IMR-90 (cell line): ENCODE measurements at regions not wholly inside any gene's neighbourhood (a gene's known extent, or its start where the extent isn't known, plus 50 kb on each side); places are given as distances from the start of the nearest gene placed in this dataset.

Experiments
- CEBPB ChIP-seq: IDR thresholded peaks from 2 replicates; pipeline ENCODE4 v1.6.1; 2012; ENCODE audit warnings: low read depth, low read length, improper control_type of control experiment
- CTCF ChIP-seq: conservative IDR thresholded peaks from 2 replicates; pipeline ENCODE4 v1.5.1; 2012; ENCODE audit warnings: mild to moderate bottlenecking, low read depth, low read length, improper control_type of control experiment
- MAFK ChIP-seq: IDR thresholded peaks from 2 replicates; pipeline ENCODE4 v1.6.1; 2012; ENCODE audit warnings: low read depth, low read length, improper control_type of control experiment
- MXI1 ChIP-seq: IDR thresholded peaks from 2 replicates; pipeline ENCODE4 v1.6.1; 2012; ENCODE audit warnings: low read depth, mild to moderate bottlenecking, low read length, moderate library complexity, borderline replicate concordance
- POLR2A ChIP-seq: IDR thresholded peaks from 2 replicates; pipeline ENCODE4 v1.6.1; 2012; ENCODE audit warnings: mild to moderate bottlenecking, low read depth, low read length
- RAD21 ChIP-seq: IDR thresholded peaks from 2 replicates; pipeline ENCODE4 v1.6.1; 2012; ENCODE audit warnings: low read length, improper control_type of control experiment
- TF ChIP-seq, protein P1 (sequence below): fragments of 150-350 bp; IDR thresholded peaks from 2 replicates; pipeline ENCODE4 v1.6.1; 2016; ENCODE audit warnings: low read depth, mild to moderate bottlenecking, low read length, moderate library complexity, borderline replicate concordance

GRCh38 chr15:49715701-49716100 lies 94.9 kb downstream of the DTWD1 start:
- TF ChIP-seq POLR2A (no peak), CTCF (no peak), MAFK (peak; percentile 97), RAD21 (no peak), CEBPB (no peak), MXI1 (no peak)
- TF ChIP-seq, protein P1, sequence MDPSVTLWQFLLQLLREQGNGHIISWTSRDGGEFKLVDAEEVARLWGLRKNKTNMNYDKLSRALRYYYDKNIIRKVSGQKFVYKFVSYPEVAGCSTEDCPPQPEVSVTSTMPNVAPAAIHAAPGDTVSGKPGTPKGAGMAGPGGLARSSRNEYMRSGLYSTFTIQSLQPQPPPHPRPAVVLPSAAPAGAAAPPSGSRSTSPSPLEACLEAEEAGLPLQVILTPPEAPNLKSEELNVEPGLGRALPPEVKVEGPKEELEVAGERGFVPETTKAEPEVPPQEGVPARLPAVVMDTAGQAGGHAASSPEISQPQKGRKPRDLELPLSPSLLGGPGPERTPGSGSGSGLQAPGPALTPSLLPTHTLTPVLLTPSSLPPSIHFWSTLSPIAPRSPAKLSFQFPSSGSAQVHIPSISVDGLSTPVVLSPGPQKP = no peak
